PC-3 (cell line): ENCODE measurements at regions not wholly inside any gene's neighbourhood (a gene's known extent, or its start where the extent isn't known, plus 50 kb on each side); places are given as distances from the start of the nearest gene placed in this dataset.

ENCODE experiments used
- EZH2 ChIP-seq: fragments of 300-600 bp; sonication (generic); IDR thresholded peaks from one replicate; pipeline ENCODE4 v1.6.1; 2017; ENCODE audit warnings: antibody characterized with exemption, mild to moderate bottlenecking, low read length; ENCODE audit not compliant: unreplicated experiment
- TF ChIP-seq, protein P1 (sequence below): fragments of 300-600 bp; sonication (generic); conservative IDR thresholded peaks from 2 replicates; pipeline ENCODE4 v1.5.1; 2017; ENCODE audit warnings: antibody characterized with exemption, low read depth, mild to moderate bottlenecking, low read length

GRCh38 chr11:23391031-23391430 is 530.8 kb upstream of the CCDC179 start:
- TF ChIP-seq, protein P1, sequence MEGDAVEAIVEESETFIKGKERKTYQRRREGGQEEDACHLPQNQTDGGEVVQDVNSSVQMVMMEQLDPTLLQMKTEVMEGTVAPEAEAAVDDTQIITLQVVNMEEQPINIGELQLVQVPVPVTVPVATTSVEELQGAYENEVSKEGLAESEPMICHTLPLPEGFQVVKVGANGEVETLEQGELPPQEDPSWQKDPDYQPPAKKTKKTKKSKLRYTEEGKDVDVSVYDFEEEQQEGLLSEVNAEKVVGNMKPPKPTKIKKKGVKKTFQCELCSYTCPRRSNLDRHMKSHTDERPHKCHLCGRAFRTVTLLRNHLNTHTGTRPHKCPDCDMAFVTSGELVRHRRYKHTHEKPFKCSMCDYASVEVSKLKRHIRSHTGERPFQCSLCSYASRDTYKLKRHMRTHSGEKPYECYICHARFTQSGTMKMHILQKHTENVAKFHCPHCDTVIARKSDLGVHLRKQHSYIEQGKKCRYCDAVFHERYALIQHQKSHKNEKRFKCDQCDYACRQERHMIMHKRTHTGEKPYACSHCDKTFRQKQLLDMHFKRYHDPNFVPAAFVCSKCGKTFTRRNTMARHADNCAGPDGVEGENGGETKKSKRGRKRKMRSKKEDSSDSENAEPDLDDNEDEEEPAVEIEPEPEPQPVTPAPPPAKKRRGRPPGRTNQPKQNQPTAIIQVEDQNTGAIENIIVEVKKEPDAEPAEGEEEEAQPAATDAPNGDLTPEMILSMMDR = no peak
- TF ChIP-seq EZH2 = no peak
